Fibroblast of lung (primary cell): ENCODE measurements at regions not wholly inside any gene's neighbourhood (a gene's known extent, or its start where the extent isn't known, plus 50 kb on each side); places are given as distances from the start of the nearest gene placed in this dataset.

Source experiments
- DNase-seq, 2 donors: peaks; one replicate each; pipeline versions ENCODE4 v3.0.0 to v3.0.0-alpha.2; 2010; ENCODE audit warnings: low read depth in 2 of 2
- H2AFZ ChIP-seq: 2 replicates; pipeline ENCODE4 v1.5.1; 2012; ENCODE audit warnings: low read length, control low read depth, inconsistent platforms
- H3K27ac ChIP-seq: 2 replicates; pipeline ENCODE4 v1.5.1; 2011; ENCODE audit warnings: low read length, control low read depth; ENCODE audit not compliant: insufficient read depth
- H3K27me3 ChIP-seq: 2 replicates; pipeline ENCODE4 v1.5.1; 2011; ENCODE audit warnings: mild to moderate bottlenecking, low read length; ENCODE audit not compliant: control insufficient read depth, insufficient read depth
- H3K36me3 ChIP-seq: 2 replicates; pipeline ENCODE4 v1.5.1; 2011; ENCODE audit warnings: low read length; ENCODE audit not compliant: control insufficient read depth, insufficient read depth
- H3K4me1 ChIP-seq: 2 replicates; pipeline ENCODE4 v1.5.1; 2011; ENCODE audit warnings: low read length; ENCODE audit not compliant: control insufficient read depth, insufficient read depth; ENCODE audit errors: extremely low read depth
- H3K4me2 ChIP-seq: 2 replicates; pipeline ENCODE4 v1.5.1; 2011; ENCODE audit warnings: low read length, control low read depth; ENCODE audit not compliant: insufficient read depth; ENCODE audit errors: extremely low read depth
- H3K4me3 ChIP-seq, 4 experiments: fragments of 200-600 bp in 1 of 4; sonication (generic) in 1 of 4; replicated peaks in 1 of 4; 2 replicates each; pipeline ENCODE4 v1.5.1; 2011 to 2016; ENCODE audit warnings: low read length in 4 of 4, low read depth in 3 of 4, mild to moderate bottlenecking in 3 of 4, control low read depth in 2 of 4, inconsistent platforms in 1 of 4, mixed read lengths in 1 of 4; ENCODE audit not compliant: insufficient read depth in 1 of 4; ENCODE audit errors: control extremely low read depth in 1 of 4
- H3K79me2 ChIP-seq: 2 replicates; pipeline ENCODE4 v1.5.1; 2012; ENCODE audit warnings: mild to moderate bottlenecking, low read length, inconsistent platforms; ENCODE audit not compliant: control insufficient read depth, insufficient read depth
- H3K9ac ChIP-seq: 2 replicates; pipeline ENCODE4 v1.5.1; 2011; ENCODE audit warnings: mild to moderate bottlenecking, low read length, control low read depth; ENCODE audit not compliant: insufficient read depth
- H3K9me3 ChIP-seq: 2 replicates; pipeline ENCODE4 v1.5.1; 2012; ENCODE audit warnings: low read depth, low read length; ENCODE audit not compliant: control insufficient read depth, insufficient read depth
- H4K20me1 ChIP-seq: 2 replicates; pipeline ENCODE4 v1.5.1; 2011; ENCODE audit warnings: low read length; ENCODE audit not compliant: control insufficient read depth, insufficient read depth; ENCODE audit errors: extremely low read depth
- CTCF ChIP-seq, 2 donors: IDR thresholded peaks in 1 of 2; conservative IDR thresholded peaks in 1 of 2; 1 replicate in 1 of 2; 2 replicates in 1 of 2; pipeline ENCODE4 v1.5.1; 2011 to 2012; ENCODE audit warnings: low read length in 2 of 2, control low read depth in 1 of 2, inconsistent platforms in 1 of 2, low read depth in 1 of 2, mild to moderate bottlenecking in 1 of 2
- EZH2 ChIP-seq: IDR thresholded peaks from 2 replicates; pipeline ENCODE4 v1.5.1; 2012; ENCODE audit warnings: low read length, control low read depth, mild to moderate bottlenecking; ENCODE audit errors: missing control alignments

GRCh38 chrX:113412106-113412505 lies 571.5 kb upstream of the AMOT start:
- no peak overlapping the region for H3K27ac ChIP-seq
- H4K20me1 ChIP-seq = peaks cover 2% of the 10 kb centered on the region
- no peak overlapping the region for H3K9ac ChIP-seq
- H3K27me3 ChIP-seq = no peaks in the 10 kb centered on the region
- no peak for DNase-seq
- H3K4me3 ChIP-seq = no peak overlapping the region
- no peak for TF ChIP-seq EZH2
- TF ChIP-seq CTCF (conservative IDR thresholded peaks at IDR 0.05 in 1 of 2, IDR thresholded peaks at IDR 0.05 in 1 of 2; ENCODE audit: low read depth in 1 of 2, low read length in 2 of 2) = no peak
- no peaks in the 10 kb centered on the region for H3K4me1 ChIP-seq
- H3K36me3 ChIP-seq = no peaks in the 10 kb centered on the region
- H3K4me2 ChIP-seq = no peak overlapping the region
- H3K9me3 ChIP-seq = no peaks in the 10 kb centered on the region
- no peaks in the 10 kb centered on the region for H3K79me2 ChIP-seq
- H2AFZ ChIP-seq = no peak overlapping the region

DNA sequence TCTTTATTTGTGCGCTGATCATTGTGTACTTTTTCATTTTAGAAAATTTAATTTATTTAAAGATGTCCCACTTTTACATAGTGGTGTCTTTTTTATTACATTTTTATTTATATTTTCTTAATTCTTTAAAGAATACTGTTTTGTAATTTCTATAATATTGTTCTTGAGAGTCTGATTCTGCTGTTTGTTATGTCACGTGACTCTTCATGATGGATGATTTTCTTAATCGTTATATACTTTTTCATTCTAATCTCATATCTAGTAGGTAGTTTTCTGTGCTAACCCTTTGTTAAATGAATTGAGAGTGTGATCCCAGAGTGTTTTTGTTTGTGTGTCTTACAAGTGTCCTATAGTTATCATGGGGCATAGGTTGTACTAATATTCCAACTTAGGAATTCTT lies 568.2 kb upstream of the AMOT start:
- Histone ChIP-seq H3K4me3 (no peak overlapping the region), H3K27ac (no peak overlapping the region), H3K27me3 (no peaks in the 10 kb centered on the region), H4K20me1 (peaks cover 2% of the 10 kb centered on the region), H3K36me3 (no peaks in the 10 kb centered on the region), H3K9ac (no peak overlapping the region), H3K4me2 (no peak overlapping the region), H3K9me3 (no peaks in the 10 kb centered on the region), H3K79me2 (no peaks in the 10 kb centered on the region), H2AFZ (no peak overlapping the region), H3K4me1 (no peaks in the 10 kb centered on the region)
- TF ChIP-seq CTCF (conservative IDR thresholded peaks at IDR 0.05 in 1 of 2, IDR thresholded peaks at IDR 0.05 in 1 of 2; ENCODE audit: low read depth in 1 of 2, low read length in 2 of 2) = no peak
- no peak for TF ChIP-seq EZH2
- DNase-seq = no peak

DNA sequence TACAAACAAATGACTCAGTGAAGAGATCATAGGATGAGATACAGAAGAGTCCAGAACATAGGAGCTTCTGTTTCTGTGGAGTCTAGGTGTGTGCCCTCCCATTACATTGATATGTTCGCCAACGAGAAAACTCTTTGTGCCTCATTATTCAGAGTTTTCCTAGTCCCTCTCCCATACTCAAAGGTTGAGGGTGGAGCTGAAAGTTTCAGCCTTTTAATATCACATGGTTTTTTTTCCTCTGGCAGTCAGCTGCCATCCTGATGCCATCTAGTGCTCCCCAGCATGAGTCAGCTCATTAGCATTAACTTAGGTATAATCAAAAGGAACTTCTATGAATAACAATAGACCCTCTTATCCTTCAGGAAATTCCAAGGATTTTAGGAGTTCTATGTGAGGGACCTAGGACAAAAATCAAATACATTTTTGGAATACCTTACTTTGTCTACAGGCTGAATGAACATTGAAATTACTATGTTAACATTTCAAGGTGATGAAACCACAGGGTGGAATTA lies 559.6 kb upstream of the AMOT start:
- no peak overlapping the region for H3K4me3 ChIP-seq
- no peak overlapping the region for H3K27ac ChIP-seq
- no peak for TF ChIP-seq EZH2
- no peak for TF ChIP-seq CTCF (conservative IDR thresholded peaks at IDR 0.05 in 1 of 2, IDR thresholded peaks at IDR 0.05 in 1 of 2; ENCODE audit: low read depth in 1 of 2, low read length in 2 of 2)
- H3K9ac ChIP-seq = no peak overlapping the region
- H3K27me3 ChIP-seq = no peaks in the 10 kb centered on the region
- H3K36me3 ChIP-seq = no peaks in the 10 kb centered on the region
- no peaks in the 10 kb centered on the region for H3K79me2 ChIP-seq
- DNase-seq = peak in 1 of 2 donors; percentile 58
- no peaks in the 10 kb centered on the region for H3K4me1 ChIP-seq
- no peaks in the 10 kb centered on the region for H3K9me3 ChIP-seq
- H3K4me2 ChIP-seq = no peak overlapping the region
- no peaks in the 10 kb centered on the region for H4K20me1 ChIP-seq
- no peak overlapping the region for H2AFZ ChIP-seq
